OCI-LY1 (cell line): ENCODE measurements at regions not wholly inside any gene's neighbourhood (a gene's known extent, or its start where the extent isn't known, plus 50 kb on each side); places are given as distances from the start of the nearest gene placed in this dataset.
"Not testable (repeated sequence)": the region's sequence is repeated elsewhere in the genome, so short reads cannot be mapped to it uniquely, and the experiment has no call there.

ENCODE experiments used
- H2AFZ ChIP-seq: fragments of 200-600 bp; sonication (generic), shearing (Covaris generic); 2 replicates; pipeline ENCODE4 v1.6.0; 2014; ENCODE audit warnings: antibody characterized with exemption, mild to moderate bottlenecking, low read length
- H3F3A ChIP-seq: fragments of 200-600 bp; sonication (generic), shearing (Covaris generic); 2 replicates; pipeline ENCODE4 v1.6.0; 2014; ENCODE audit warnings: mild to moderate bottlenecking, antibody characterized with exemption, low read length, moderate library complexity; ENCODE audit not compliant: insufficient read depth
- H3K27ac ChIP-seq: fragments of 200-600 bp; sonication (generic); 2 replicates; pipeline ENCODE4 v1.5.1; 2014; ENCODE audit warnings: low read length, mixed run types, mild to moderate bottlenecking, low read depth; ENCODE audit not compliant: poor library complexity, severe bottlenecking
- H3K27me3 ChIP-seq: fragments of 200-600 bp; sonication (generic); 2 replicates; pipeline ENCODE4 v1.6.0; 2014; ENCODE audit warnings: antibody characterized with exemption, mild to moderate bottlenecking, low read length, moderate library complexity; ENCODE audit not compliant: insufficient read depth
- H3K36me3 ChIP-seq: fragments of 200-600 bp; sonication (generic); 2 replicates; pipeline ENCODE4 v1.6.1; 2014; ENCODE audit warnings: mild to moderate bottlenecking, antibody characterized with exemption, low read length, moderate library complexity, mixed read lengths; ENCODE audit not compliant: insufficient read depth
- H3K4me1 ChIP-seq: fragments of 200-600 bp; sonication (generic); 2 replicates; pipeline ENCODE4 v1.5.1; 2014; ENCODE audit warnings: mild to moderate bottlenecking, low read length, moderate library complexity; ENCODE audit not compliant: insufficient read depth, severe bottlenecking
- H3K4me2 ChIP-seq: fragments of 200-600 bp; sonication (generic), shearing (Covaris generic); 2 replicates; pipeline ENCODE4 v1.6.1; 2014; ENCODE audit warnings: low read length
- H3K4me3 ChIP-seq: fragments of 200-600 bp; sonication (generic); 2 replicates; pipeline ENCODE4 v1.5.1; 2014; ENCODE audit warnings: low read length, low read depth, mild to moderate bottlenecking, mixed read lengths; ENCODE audit not compliant: poor library complexity, severe bottlenecking
- H3K79me2 ChIP-seq: fragments of 200-600 bp; shearing (Covaris generic); 2 replicates; pipeline ENCODE4 v1.6.1; 2016; ENCODE audit warnings: mixed run types, low read length, mixed read lengths; ENCODE audit not compliant: insufficient read depth
- H3K9ac ChIP-seq: fragments of 200-600 bp; sonication (generic), shearing (Covaris generic); 2 replicates; pipeline ENCODE4 v1.6.1; 2014; ENCODE audit warnings: mild to moderate bottlenecking, low read length, mixed read lengths
- H3K9me2 ChIP-seq: fragments of 200-600 bp; sonication (generic), shearing (Covaris generic); 2 replicates; pipeline ENCODE4 v1.6.1; 2014; ENCODE audit warnings: low read depth, mild to moderate bottlenecking, low read length, mixed read lengths
- H3K9me3 ChIP-seq: fragments of 200-600 bp; shearing (Covaris generic); 2 replicates; pipeline ENCODE4 v1.6.1; 2014; ENCODE audit warnings: low read length, mixed read lengths
- H4K20me1 ChIP-seq: fragments of 200-600 bp; sonication (generic), shearing (Covaris generic); 2 replicates; pipeline ENCODE4 v1.6.0; 2016; ENCODE audit warnings: mild to moderate bottlenecking, low read length; ENCODE audit not compliant: insufficient read depth
- CTCF ChIP-seq: fragments of 200-600 bp; sonication (generic), shearing (Covaris generic); IDR thresholded peaks from 2 replicates; pipeline ENCODE4 v1.5.1; 2017; ENCODE audit warnings: mild to moderate bottlenecking, antibody characterized with exemption, low read length, moderate library complexity, mixed read lengths
- EZH2 ChIP-seq: fragments of 200-600 bp; sonication (generic), shearing (Covaris generic); IDR thresholded peaks from 2 replicates; pipeline ENCODE4 v1.8.0; 2017; ENCODE audit warnings: borderline replicate concordance, mixed run types, mild to moderate bottlenecking, antibody characterized with exemption, low read length, moderate library complexity, mixed read lengths

GRCh38 chr11:50278756-50279155, 246.1 kb downstream of the OR4C45 start:
- Histone ChIP-seq H3K4me1 (no peaks in the 10 kb centered on the region), H3K9me3 (no peaks in the 10 kb centered on the region), H2AFZ (no peak overlapping the region), H3K9me2 (no peaks in the 10 kb centered on the region), H3K27ac (no peak overlapping the region), H3K36me3 (no peaks in the 10 kb centered on the region), H3K79me2 (no peaks in the 10 kb centered on the region), H3K4me3 (no peak overlapping the region), H3F3A (no peaks in the 10 kb centered on the region), H3K4me2 (no peak overlapping the region), H4K20me1 (no peaks in the 10 kb centered on the region), H3K9ac (no peak overlapping the region), H3K27me3 (no peaks in the 10 kb centered on the region)
- TF ChIP-seq CTCF: no peak
- TF ChIP-seq EZH2: no peak

GRCh38 chr11:50298182-50298988, 265.7 kb downstream of the OR4C45 start:
- no peak overlapping the region for H3K9ac ChIP-seq
- no peak for TF ChIP-seq EZH2
- TF ChIP-seq CTCF: no peak
- no peak overlapping the region for H3K4me3 ChIP-seq
- H4K20me1 ChIP-seq: no peaks in the 10 kb centered on the region
- H3K9me3 ChIP-seq: no peaks in the 10 kb centered on the region
- no peaks in the 10 kb centered on the region for H3K4me1 ChIP-seq
- H3K4me2 ChIP-seq: no peak overlapping the region
- no peaks in the 10 kb centered on the region for H3F3A ChIP-seq
- no peaks in the 10 kb centered on the region for H3K9me2 ChIP-seq
- H3K79me2 ChIP-seq: no peaks in the 10 kb centered on the region
- H3K36me3 ChIP-seq: no peaks in the 10 kb centered on the region
- H3K27me3 ChIP-seq: no peaks in the 10 kb centered on the region
- no peak overlapping the region for H3K27ac ChIP-seq
- H2AFZ ChIP-seq: no peak overlapping the region

- not testable (repeated sequence) for H3K9ac ChIP-seq, H3K4me2 ChIP-seq, H2AFZ ChIP-seq, H3K4me1 ChIP-seq, H3K27ac ChIP-seq, H3K4me3 ChIP-seq, H3K36me3 ChIP-seq, H3F3A ChIP-seq, H3K9me3 ChIP-seq, H3K9me2 ChIP-seq, H3K27me3 ChIP-seq, H3K79me2 ChIP-seq, H4K20me1 ChIP-seq
Observed at GRCh38 chr11:50330723-50331122, 298.0 kb downstream of the OR4C45 start.

- Histone ChIP-seq H4K20me1 (no peaks in the 10 kb centered on the region), H3K4me2 (no peak overlapping the region)
Observed at GRCh38 chr11:50333861-50334260, 301.2 kb downstream of the OR4C45 start.

GRCh38 chr11:50337432-50337831, 304.8 kb downstream of the OR4C45 start:
- not testable (repeated sequence) for H3K27ac ChIP-seq, H3K79me2 ChIP-seq, H3K9ac ChIP-seq, H3K9me3 ChIP-seq, H3K9me2 ChIP-seq, H3K27me3 ChIP-seq, H4K20me1 ChIP-seq, H3F3A ChIP-seq, H3K4me2 ChIP-seq, H3K36me3 ChIP-seq, H2AFZ ChIP-seq, H3K4me3 ChIP-seq, H3K4me1 ChIP-seq

More at GRCh38 chr11:50333861-50334260, 301.2 kb downstream of the OR4C45 start:
- H3K9me3 ChIP-seq: no peaks in the 10 kb centered on the region
- no peak for TF ChIP-seq EZH2
- TF ChIP-seq CTCF: no peak
- no peaks in the 10 kb centered on the region for H3K36me3 ChIP-seq
- H3K79me2 ChIP-seq: no peaks in the 10 kb centered on the region
- no peak overlapping the region for H2AFZ ChIP-seq
- H3K4me1 ChIP-seq: no peaks in the 10 kb centered on the region
- no peak overlapping the region for H3K27ac ChIP-seq
- no peak overlapping the region for H3K4me3 ChIP-seq
- no peak overlapping the region for H3K9ac ChIP-seq
- no peaks in the 10 kb centered on the region for H3F3A ChIP-seq
- H3K27me3 ChIP-seq: no peaks in the 10 kb centered on the region
- no peaks in the 10 kb centered on the region for H3K9me2 ChIP-seq
